CD4-positive, alpha-beta T cell (primary cell): ENCODE measurements at regions not wholly inside any gene's neighbourhood (a gene's known extent, or its start where the extent isn't known, plus 50 kb on each side); places are given as distances from the start of the nearest gene placed in this dataset.

Experiments
- ATAC-seq: fragments of 200-7000 bp; cut with Tn5 transposase; one replicate; pipeline ENCODE4 v1.10.0; 2022; ENCODE audit warnings: mild to moderate bottlenecking; ENCODE audit not compliant: poor library complexity
- CTCF ChIA-PET: fragments of 350-600 bp; sonication (Branson Sonifier 250); formaldehyde crosslinking; loops from one replicate; lab custom pipeline; 2021; ENCODE audit warnings: antibody characterized with exemption, inconsistent platforms; lab: Charles Lee
- POLR2A ChIA-PET: fragments of 350-600 bp; sonication (Branson Sonifier 250); formaldehyde crosslinking; loops from one replicate; lab custom pipeline; 2021; ENCODE audit warnings: antibody characterized with exemption, inconsistent platforms; lab: Charles Lee
- DNase-seq, 14 experiments: peaks; one replicate each; pipeline ENCODE4 v3.0.0-alpha.2; 2013 to 2020; ENCODE audit warnings: mixed read lengths in 2 of 14
- H3K27ac ChIP-seq, 2 donors: one replicate each; pipeline versions ENCODE4 v1.5.1 to v1.7.0; 2013; ENCODE audit warnings: low read length in 2 of 2, low read depth in 1 of 2, mild to moderate bottlenecking in 1 of 2
- H3K27me3 ChIP-seq, 2 experiments: 1 replicate in 1 of 2; 2 replicates in 1 of 2; pipeline versions ENCODE4 v1.6.1 to v1.7.0; 2013; ENCODE audit warnings: low read length in 2 of 2, control low read depth in 1 of 2, mild to moderate bottlenecking in 1 of 2, moderate library complexity in 1 of 2; ENCODE audit not compliant: insufficient read depth in 2 of 2, control insufficient read depth in 1 of 2
- H3K36me3 ChIP-seq: one replicate; pipeline ENCODE4 v1.6.1; 2013; ENCODE audit warnings: low read length, control low read depth; ENCODE audit not compliant: insufficient read depth
- H3K4me1 ChIP-seq: one replicate; pipeline ENCODE4 v1.6.1; 2013; ENCODE audit warnings: low read length, control low read depth; ENCODE audit not compliant: insufficient read depth
- H3K4me3 ChIP-seq: one replicate; pipeline ENCODE4 v1.5.1; 2013; ENCODE audit warnings: mild to moderate bottlenecking, low read length, moderate library complexity
- H3K9me3 ChIP-seq, 2 experiments: 1 replicate in 1 of 2; 2 replicates in 1 of 2; pipeline versions ENCODE4 v1.6.1 to v1.7.0; 2013; ENCODE audit warnings: low read length in 2 of 2, mild to moderate bottlenecking in 2 of 2, control low read depth in 1 of 2, moderate library complexity in 1 of 2; ENCODE audit not compliant: control insufficient read depth in 1 of 2, insufficient read depth in 1 of 2
- H3K27ac Mint-ChIP-seq: one replicate; pipeline ENCODE4 v1.8.0; 2020; ENCODE audit warnings: mixed read lengths
- H3K27me3 Mint-ChIP-seq: one replicate; pipeline ENCODE4 v1.8.0; 2021; ENCODE audit warnings: mixed read lengths
- H3K36me3 Mint-ChIP-seq: one replicate; pipeline ENCODE4 v1.8.0; 2021; ENCODE audit warnings: low read depth, mixed read lengths
- H3K4me1 Mint-ChIP-seq: one replicate; pipeline ENCODE4 v1.8.0; 2021; ENCODE audit warnings: low read depth, mixed read lengths
- H3K4me3 Mint-ChIP-seq: one replicate; pipeline ENCODE4 v1.8.0; 2020; ENCODE audit warnings: mild to moderate bottlenecking, mixed read lengths
- H3K9me3 Mint-ChIP-seq: one replicate; pipeline ENCODE4 v1.8.0; 2020; ENCODE audit warnings: mixed read lengths
- CTCF ChIP-seq: fragments of 200-600 bp; IDR thresholded peaks from one replicate; pipeline ENCODE4 v1.8.0; 2022; ENCODE audit warnings: antibody characterized with exemption, mild to moderate bottlenecking
- intact Hi-C, 2 experiments: fragments of 100-400 bp; cut with DNase I in 1 of 2; cut with micrococcal nuclease in 1 of 2; formaldehyde crosslinking; loops; one replicate each; pipeline versions ENCODE4 v1.15.1 to v1.9.0; 2023 to 2025; cut with DNase I, micrococcal nuclease

GRCh38 chr6:134467620-134468019, 149.7 kb upstream of the SGK1 start:
- ATAC-seq: no peak
- DNase-seq: no peak
- Mint-ChIP-seq H3K36me3 (no peaks in the 10 kb centered on the region), H3K4me3 (no peak overlapping the region), H3K9me3 (no peaks in the 10 kb centered on the region), H3K4me1 (no peaks in the 10 kb centered on the region), H3K27me3 (no peaks in the 10 kb centered on the region), H3K27ac (no peak overlapping the region)
- Histone ChIP-seq H3K9me3 (no peaks in the 10 kb centered on the region), H3K27me3 (no peaks in the 10 kb centered on the region), H3K27ac (no peak overlapping the region), H3K4me3 (no peak overlapping the region), H3K36me3 (no peaks in the 10 kb centered on the region), H3K4me1 (no peaks in the 10 kb centered on the region)
- POLR2A ChIA-PET: no interaction called here
- no peak for TF ChIP-seq CTCF
- intact Hi-C loops: no loop called here
- CTCF ChIA-PET: no interaction called here

GRCh38 chr6:134466771-134467525, 149.0 kb upstream of the SGK1 start:
- Mint-ChIP-seq H3K4me3 (no peak overlapping the region), H3K4me1 (no peaks in the 10 kb centered on the region), H3K27me3 (no peaks in the 10 kb centered on the region), H3K27ac (no peak overlapping the region), H3K36me3 (no peaks in the 10 kb centered on the region), H3K9me3 (no peaks in the 10 kb centered on the region)
- Histone ChIP-seq H3K27me3 (no peaks in the 10 kb centered on the region), H3K4me1 (no peaks in the 10 kb centered on the region), H3K36me3 (no peaks in the 10 kb centered on the region), H3K9me3 (no peaks in the 10 kb centered on the region), H3K27ac (no peak overlapping the region), H3K4me3 (no peak overlapping the region)
- ChIA-PET CTCF (no interaction called here), POLR2A (no interaction called here)
- no peak for ATAC-seq
- TF ChIP-seq CTCF: no peak
- no peak for DNase-seq
- intact Hi-C loops: no loop called here

GRCh38 chr6:134464690-134465411, 146.9 kb upstream of the SGK1 start:
- no peaks in the 10 kb centered on the region for H3K4me1 ChIP-seq
- Mint-ChIP-seq H3K9me3 (no peaks in the 10 kb centered on the region), H3K27me3 (no peaks in the 10 kb centered on the region), H3K36me3 (no peaks in the 10 kb centered on the region), H3K27ac (no peak overlapping the region), H3K4me1 (no peaks in the 10 kb centered on the region), H3K4me3 (no peak overlapping the region)
- no peaks in the 10 kb centered on the region for H3K9me3 ChIP-seq
- intact Hi-C loops: no loop called here
- POLR2A ChIA-PET: no interaction called here
- H3K27me3 ChIP-seq: no peaks in the 10 kb centered on the region
- DNase-seq: no peak
- H3K4me3 ChIP-seq: no peak overlapping the region
- CTCF ChIA-PET: interaction anchor here (1.5 kb wide), 1 partner anchor 27 kb away, joined by 3 read pairs; no protein-coding TSS in a partner anchor
- H3K36me3 ChIP-seq: no peaks in the 10 kb centered on the region
- TF ChIP-seq CTCF: no peak
- no peak overlapping the region for H3K27ac ChIP-seq
- no peak for ATAC-seq
